ENCODE measurements at regions not wholly inside any gene's neighbourhood (a gene's known extent, or its start where the extent isn't known, plus 50 kb on each side); places are given as distances from the start of the nearest gene placed in this dataset.

GRCh38 chr7:19373334-19373733 is 228.1 kb upstream of the FERD3L start:
- no peak overlapping the region for H3K4me2 ChIP-seq
- 0 out of 3 replicates have a peak, but pooled peaks cover 4% of the 10 kb centered on the region for H3K9me3 ChIP-seq
- DNase-seq (ENCODE audit: low read depth in 1 of 2, low spot score in 1 of 2) (no peak), FAIRE-seq (no peak), ATAC-seq (no peak)
- TF ChIP-seq SREBF2 (IDR thresholded peaks at IDR 0.05): no peak
- no peak for TF ChIP-seq CEBPB (IDR thresholded peaks at IDR 0.05)
- TF ChIP-seq EHF (CRISPR knock-in tag; IDR thresholded peaks at IDR 0.05): no peak
- TF ChIP-seq RCOR1 (IDR thresholded peaks at IDR 0.05; ENCODE audit: low read depth, low read length): no peak
- no peak for TF ChIP-seq FOXS1 (CRISPR knock-in tag; IDR thresholded peaks at IDR 0.05)
- no peak for TF ChIP-seq HOXB5 (CRISPR knock-in tag; IDR thresholded peaks at IDR 0.05)
- TF ChIP-seq TP53 (CRISPR knock-in tag; IDR thresholded peaks at IDR 0.05): no peak
- peak; percentile 70 for TF ChIP-seq MAFK (IDR thresholded peaks at IDR 0.05; ENCODE audit: partially characterized antibody)
- 27% methylated on average over 2 of the region's 2 CpGs for WGBS (ENCODE audit: missing lambda C conversion rate)
- ChIA-PET POLR2A (no interaction called here), CTCF (no interaction called here)
- H3K4me1 ChIP-seq: no peaks in the 10 kb centered on the region
- H3K4me3 ChIP-seq: no peak overlapping the region
- H3K27ac ChIP-seq: no peak overlapping the region

GRCh38 chr7:19369806-19370205 is 224.6 kb upstream of the FERD3L start:
- TF ChIP-seq HES2 (IDR thresholded peaks at IDR 0.05) (no peak), MAZ (IDR thresholded peaks at IDR 0.05; ENCODE audit: borderline replicate concordance, low read depth, low read length) (no peak), PBX3 (IDR thresholded peaks at IDR 0.05) (no peak), POLR2A (IDR thresholded peaks at IDR 0.05; ENCODE audit: low read length) (no peak), BCL3 (IDR thresholded peaks at IDR 0.05) (no peak), FOXS1 (CRISPR knock-in tag; IDR thresholded peaks at IDR 0.05) (no peak), CTCF (IDR thresholded peaks at IDR 0.05) (no peak), CHD4 (IDR thresholded peaks at IDR 0.05; ENCODE audit: borderline replicate concordance) (no peak), GATA3 (IDR thresholded peaks at IDR 0.05; ENCODE audit: borderline replicate concordance) (no peak), NPAS2 (CRISPR knock-in tag; IDR thresholded peaks at IDR 0.05; ENCODE audit: borderline replicate concordance) (no peak), RARB (CRISPR knock-in tag; IDR thresholded peaks at IDR 0.05) (no peak), CEBPB (IDR thresholded peaks at IDR 0.05) (no peak), POLR2AphosphoS2 (conservative IDR thresholded peaks at IDR 0.05; ENCODE audit: low read length) (no peak), KDM1A (IDR thresholded peaks at IDR 0.05; ENCODE audit: low read depth) (no peak), MAFK (IDR thresholded peaks at IDR 0.05; ENCODE audit: partially characterized antibody) (no peak), EHMT2 (IDR thresholded peaks at IDR 0.05; ENCODE audit: low read depth) (no peak), ESRRA (IDR thresholded peaks at IDR 0.05; ENCODE audit: borderline replicate concordance, low read length) (no peak), NFE2L2 (conservative IDR thresholded peaks at IDR 0.05; ENCODE audit: low read length) (no peak), HOXB13 (CRISPR knock-in tag; IDR thresholded peaks at IDR 0.05; ENCODE audit: low read depth) (no peak), CHD2 (IDR thresholded peaks at IDR 0.05; ENCODE audit: low read length, partially characterized antibody) (no peak)
- ChIA-PET POLR2A (no interaction called here), CTCF (no interaction called here)
- ATAC-seq (no peak), FAIRE-seq (no peak), DNase-seq (ENCODE audit: low read depth in 1 of 2, low spot score in 1 of 2) (no peak)
- Histone ChIP-seq H3K9me3 (no peaks in the 10 kb centered on the region), H3K4me1 (no peaks in the 10 kb centered on the region), H3K4me2 (no peak overlapping the region), H3K27ac (no peak overlapping the region), H3K4me3 (no peak overlapping the region)
- 59% methylated on average over 4 of the region's 4 CpGs for WGBS (ENCODE audit: missing lambda C conversion rate)

Measured in A549 (cell line).